OCI-M2 (cell line): ENCODE measurements at regions not wholly inside any gene's neighbourhood (a gene's known extent, or its start where the extent isn't known, plus 50 kb on each side); places are given as distances from the start of the nearest gene placed in this dataset.
"Not testable (repeated sequence)": the region's sequence is repeated elsewhere in the genome, so short reads cannot be mapped to it uniquely, and the experiment has no call there.

Experiments used
- DNase-seq: peaks from one replicate; lab custom pipeline; 2025; ENCODE audit not compliant: unreplicated experiment; lab: John Stamatoyannopoulos, UW

GRCh38 chr3:75384016-75384415 lies 280.1 kb upstream of the FRG2C start:
- not testable (repeated sequence) for DNase-seq

DNA sequence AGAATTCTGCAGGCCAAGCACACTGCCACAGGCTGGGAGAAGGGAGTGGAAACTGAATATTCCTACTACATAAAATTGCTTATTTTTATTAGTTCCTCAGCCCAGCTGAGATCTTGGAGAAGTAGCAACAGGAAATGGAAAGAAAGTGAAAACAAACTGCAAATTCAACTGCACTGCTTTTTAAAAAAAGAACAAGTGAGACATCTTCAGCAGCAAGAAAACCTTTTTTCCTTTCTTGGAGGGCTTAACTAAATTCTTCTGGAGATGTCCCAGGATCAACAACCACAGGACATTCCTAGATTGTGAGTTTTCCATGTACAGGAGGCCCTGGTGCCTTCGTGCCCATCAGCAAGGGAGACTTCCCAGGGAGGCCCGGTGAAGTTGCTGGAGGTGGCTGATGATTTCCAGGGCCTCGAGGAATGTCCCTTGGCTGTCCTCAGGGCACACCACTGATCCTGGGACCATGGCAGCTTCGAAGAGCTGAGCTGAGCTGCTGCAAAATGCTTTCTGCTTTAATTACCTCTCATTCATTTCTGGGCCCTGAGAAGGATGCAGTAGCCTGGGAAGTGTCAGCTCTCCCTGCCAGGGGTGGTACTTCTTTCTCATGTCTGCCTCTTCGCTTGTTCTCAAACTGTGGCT lies 275.5 kb upstream of the FRG2C start:
- not testable (repeated sequence) for DNase-seq

DNA sequence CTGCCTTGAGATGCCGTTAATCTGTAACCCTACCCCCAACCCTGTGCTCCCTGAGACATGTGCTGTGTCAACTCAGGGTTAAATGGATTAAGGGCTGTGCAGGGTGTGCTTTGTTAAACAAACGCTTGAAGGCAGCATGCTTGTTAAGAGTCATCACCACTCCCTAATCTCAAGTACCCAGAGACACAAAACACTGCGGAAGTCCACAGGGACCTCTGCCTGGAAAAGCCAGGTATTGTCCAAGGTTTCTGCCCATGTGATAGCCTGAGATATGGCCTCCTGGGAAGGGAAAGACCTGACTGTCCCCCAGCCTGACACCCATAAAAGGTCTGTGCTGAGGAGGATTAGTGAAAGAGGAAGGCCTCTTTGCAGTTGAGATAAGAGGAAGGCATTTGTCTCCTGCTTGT lies 270.8 kb upstream of the FRG2C start:
- not testable (repeated sequence) for DNase-seq

GRCh38 chr3:75394102-75394501 lies 270.0 kb upstream of the FRG2C start:
- not testable (repeated sequence) for DNase-seq

DNA sequence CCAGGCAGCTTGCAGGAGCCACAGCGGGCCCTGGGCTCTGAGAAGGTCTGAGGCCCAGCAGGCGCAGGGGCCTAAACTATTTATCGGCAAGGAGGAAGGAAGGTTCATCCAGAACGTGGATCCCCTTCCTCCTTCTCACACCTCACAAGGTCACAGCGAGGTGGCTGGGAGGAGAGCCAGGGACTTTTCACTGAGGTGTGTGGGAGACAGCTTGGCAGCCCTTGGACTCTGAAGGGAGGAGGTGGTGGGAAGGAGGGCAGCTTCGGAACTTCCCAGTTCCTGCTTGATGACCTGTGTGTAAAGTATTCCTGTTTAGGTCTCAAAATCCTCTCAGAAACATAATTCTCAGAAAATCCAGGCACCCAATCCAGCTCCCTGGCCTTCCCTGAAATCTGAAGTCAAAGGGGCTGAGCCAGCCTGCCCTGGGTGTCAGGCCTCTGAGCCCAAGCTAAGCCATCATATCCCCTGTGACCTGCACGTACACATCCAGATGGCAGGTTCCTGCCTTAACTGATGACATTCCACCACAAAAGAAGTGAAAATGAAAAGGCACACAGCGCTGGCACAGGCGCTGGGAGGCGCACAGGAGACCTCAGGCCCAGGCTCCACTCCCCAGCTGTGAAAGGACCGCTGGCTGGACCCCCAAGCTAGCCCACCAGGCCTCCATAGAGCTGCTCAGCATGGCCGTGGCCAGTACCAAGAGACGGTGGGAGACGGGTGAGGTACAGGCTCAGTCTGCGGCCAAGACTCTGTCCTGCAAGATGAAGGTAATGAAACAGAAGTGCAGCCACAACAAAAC lies 269.4 kb upstream of the FRG2C start:
- not testable (repeated sequence) for DNase-seq

DNA sequence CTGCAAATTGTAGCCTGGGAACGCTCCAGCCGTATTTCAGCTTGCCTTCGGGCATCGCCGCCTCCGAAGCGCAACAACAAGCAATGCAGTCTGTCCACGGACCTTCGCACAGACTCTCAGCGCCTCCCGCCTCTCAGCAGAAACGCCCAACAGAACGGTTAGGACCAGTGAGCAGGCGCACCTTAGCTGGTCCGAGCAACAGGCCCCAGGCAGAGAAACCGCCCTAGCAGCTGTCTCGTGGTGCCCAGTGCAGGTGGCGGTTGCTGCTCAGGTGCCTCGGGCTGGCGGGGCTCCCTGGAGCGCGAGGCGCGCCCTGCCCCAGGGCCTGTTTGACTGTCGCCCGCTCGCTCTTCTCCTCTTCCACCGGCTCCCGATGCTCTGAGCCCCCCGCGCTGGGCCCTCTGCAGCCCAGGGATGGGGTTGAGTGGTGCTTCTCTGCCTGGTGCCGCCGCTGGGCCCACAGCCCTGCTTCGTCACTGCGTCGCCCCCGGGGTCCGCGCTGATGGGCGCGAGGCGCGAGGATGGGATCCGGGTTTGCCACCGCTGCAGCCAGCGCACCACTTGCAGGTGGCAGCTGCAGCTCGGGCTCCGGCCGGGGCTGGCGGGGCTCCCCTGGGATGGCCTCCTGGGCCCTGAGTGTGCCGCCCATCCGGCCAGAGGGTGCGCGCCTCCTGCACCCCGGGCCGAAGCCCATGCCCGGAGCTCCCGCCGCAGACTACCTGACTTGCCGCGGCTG lies 268.4 kb upstream of the FRG2C start:
- DNase-seq, result no peak

DNA sequence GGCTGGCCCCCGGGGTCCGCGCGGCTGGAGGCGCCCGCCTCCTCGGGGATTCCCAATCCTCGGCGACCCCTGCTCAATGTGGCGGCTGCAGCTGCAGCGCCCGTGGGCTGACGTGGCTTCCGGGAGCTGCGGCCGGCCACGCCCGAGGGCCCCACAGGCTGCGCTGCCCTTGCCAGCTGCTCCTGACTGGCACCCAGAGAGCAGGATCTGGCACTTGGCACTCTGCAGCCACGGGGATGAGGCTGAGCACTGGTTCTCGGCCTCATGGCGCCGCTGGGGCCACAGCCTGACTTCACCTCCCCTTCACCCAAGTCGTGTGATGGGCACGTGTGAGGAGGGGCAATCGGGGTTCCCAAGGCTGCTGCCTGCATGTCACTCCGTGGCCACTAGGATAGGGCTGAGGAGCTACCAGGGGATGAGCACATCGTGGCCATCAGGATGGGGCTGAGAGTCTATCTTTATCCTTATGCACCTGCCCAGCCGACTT lies 267.8 kb upstream of the FRG2C start:
- no peak for DNase-seq

- DNase-seq, result not testable (repeated sequence)
Observed at GRCh38 chr3:75397486-75397885, 266.6 kb upstream of the FRG2C start.

DNA sequence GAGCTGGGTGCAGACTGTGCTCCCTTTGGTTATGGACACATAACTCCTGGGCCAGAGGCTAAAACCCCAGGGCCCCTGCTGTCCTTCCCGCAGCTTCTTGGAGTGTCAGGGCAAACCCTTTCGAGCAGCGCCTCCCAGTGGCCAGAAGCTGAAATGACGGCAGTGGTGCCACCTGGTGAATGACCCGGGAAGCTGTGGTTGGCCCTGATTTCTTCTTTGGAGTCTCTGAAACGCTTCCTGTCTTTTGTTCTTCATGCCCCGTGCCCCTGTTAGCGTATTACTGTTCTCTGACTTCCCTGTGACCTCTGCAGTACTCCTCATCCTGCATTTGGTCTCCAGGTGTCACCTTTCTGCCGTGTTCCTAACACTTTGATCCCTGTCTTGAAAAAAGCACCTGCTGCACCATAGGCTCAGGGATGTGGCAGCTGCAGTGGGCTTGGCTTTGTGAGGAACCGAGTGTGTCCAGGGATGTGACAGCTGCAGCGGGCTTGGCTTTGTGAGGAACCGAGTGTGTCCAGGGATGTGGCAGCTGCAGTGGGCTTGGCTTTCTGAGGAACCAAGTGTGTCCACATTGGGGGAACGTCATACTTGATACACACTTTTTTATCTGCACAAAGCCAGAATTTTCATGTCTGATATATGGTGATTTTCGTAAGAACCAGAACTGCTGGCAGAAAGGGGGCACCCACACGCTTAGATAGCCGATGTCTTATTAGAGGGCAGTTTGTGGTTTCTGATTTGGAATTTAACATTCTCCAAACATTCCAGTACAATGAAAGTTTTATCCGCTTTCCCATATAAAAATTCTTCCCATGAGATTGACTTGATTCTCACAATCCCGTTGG lies 241.8 kb upstream of the FRG2C start:
- DNase-seq, result not testable (repeated sequence)

DNA sequence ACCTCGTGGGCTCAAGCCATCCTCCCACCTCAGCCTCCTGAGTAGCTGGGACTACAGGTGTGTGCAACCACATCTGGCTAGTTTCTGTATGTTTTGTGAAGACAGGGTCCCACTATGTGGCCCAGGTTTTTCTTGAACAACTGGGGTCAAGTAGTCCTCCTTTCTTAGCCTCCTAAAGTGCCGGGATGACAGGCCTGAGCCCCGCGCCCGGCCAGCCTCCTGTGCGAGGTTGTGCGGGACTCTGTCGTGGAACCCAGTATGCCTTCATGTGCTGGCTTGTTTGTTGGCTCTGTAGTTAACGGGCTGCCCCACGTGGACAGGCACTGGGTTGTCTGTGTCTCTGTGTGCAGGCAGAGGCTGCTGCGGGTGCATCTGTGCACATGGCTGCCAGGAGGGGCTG lies 238.7 kb upstream of the FRG2C start:
- DNase-seq, result not testable (repeated sequence)

GRCh38 chr3:75427486-75427885 lies 236.6 kb upstream of the FRG2C start:
- not testable (repeated sequence) for DNase-seq

DNA sequence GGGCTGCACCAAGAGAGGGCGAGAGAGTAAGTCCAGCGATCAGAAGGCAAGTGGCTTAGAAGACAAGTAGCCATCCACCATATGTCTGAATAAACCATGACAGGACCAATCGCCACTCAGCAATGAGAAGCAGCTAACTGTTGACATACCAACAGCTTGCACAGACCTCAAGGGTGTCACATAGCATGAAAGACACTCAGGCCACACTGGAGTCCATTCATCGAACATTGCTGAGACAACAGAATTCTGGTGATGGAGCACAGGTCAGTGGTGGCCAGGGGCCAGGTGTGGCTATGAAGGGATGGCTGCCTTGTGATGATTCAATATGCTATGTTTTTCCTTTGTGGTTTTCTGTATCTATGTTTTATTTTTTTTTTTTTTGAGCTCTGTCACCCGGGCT lies 236.2 kb upstream of the FRG2C start:
- DNase-seq, result not testable (repeated sequence)

DNA sequence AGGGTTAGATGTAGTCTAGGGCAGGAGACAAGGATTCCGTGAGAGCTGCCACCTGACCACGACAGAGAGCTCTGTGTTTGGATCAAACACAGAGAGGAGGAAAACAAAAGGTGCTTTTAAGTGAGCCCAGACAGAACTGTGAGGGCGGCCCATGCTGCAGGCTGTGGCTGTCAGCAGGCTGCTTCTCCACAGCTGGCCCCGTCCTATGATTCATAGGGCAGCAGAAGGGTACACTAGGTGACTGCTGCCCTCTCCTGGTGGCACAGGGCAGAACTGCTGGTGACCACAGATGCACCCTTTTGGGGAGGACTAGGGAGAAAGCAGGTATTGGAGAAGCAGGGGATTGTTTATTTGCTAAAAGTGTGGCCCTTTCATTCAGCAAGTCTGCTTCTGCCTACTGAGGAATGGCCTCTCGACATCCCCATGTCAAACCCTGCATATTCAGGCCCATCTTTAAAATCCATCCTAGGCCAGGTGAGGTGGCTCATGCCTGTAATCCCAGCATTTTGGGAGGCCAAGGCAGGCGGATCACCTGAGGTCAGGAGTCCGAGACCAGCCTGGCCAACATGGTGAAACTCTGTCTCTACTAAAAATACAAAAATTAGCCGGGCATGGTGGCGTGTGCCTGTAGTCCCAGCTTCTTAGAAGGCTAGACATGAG lies 234.4 kb upstream of the FRG2C start:
- DNase-seq, result not testable (repeated sequence)

DNA sequence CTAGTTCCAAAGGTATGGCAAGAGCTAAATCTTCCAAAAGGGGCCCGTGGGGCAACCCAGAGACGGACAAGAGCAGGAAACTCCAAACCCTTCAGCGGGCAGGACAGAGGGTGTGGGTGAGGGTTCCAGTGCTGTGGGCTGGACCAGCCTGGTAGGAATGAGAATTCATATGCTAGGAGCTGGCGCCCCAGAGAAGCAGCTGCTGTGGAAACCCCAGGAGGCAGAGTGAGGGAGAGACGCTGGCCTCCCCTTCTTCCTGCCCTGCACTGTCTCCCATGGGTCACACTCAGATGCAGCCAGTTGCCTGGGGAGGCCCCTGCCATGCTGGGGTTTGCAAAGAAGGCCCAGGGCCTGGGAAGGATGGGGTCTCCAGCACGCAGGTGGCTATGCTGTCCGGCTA lies 233.7 kb upstream of the FRG2C start:
- not testable (repeated sequence) for DNase-seq

GRCh38 chr3:75431120-75431519 lies 233.0 kb upstream of the FRG2C start:
- not testable (repeated sequence) for DNase-seq

DNA sequence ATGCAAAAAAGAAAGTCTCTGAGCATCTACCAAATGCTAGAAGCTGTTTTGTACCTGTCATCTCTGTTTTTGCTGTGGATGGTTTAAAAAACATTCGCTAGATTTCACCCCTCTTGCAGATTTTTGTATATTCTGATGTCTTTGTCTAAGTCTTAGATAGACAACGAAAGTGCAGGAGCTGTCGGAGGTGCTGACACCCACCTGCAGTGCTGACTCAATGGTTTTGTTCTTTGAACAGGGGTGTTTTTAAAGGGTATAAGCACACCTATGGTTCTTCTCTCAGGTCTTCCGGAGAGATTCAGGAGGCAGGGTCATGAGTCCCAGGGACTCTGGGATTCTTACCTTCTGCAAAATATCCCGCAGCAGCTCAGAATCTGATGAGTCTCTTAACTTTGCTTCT lies 231.7 kb upstream of the FRG2C start:
- not testable (repeated sequence) for DNase-seq

GRCh38 chr3:75432885-75433284 lies 231.2 kb upstream of the FRG2C start:
- not testable (repeated sequence) for DNase-seq

GRCh38 chr3:75433295-75433694 lies 230.8 kb upstream of the FRG2C start:
- DNase-seq, result not testable (repeated sequence)

DNA sequence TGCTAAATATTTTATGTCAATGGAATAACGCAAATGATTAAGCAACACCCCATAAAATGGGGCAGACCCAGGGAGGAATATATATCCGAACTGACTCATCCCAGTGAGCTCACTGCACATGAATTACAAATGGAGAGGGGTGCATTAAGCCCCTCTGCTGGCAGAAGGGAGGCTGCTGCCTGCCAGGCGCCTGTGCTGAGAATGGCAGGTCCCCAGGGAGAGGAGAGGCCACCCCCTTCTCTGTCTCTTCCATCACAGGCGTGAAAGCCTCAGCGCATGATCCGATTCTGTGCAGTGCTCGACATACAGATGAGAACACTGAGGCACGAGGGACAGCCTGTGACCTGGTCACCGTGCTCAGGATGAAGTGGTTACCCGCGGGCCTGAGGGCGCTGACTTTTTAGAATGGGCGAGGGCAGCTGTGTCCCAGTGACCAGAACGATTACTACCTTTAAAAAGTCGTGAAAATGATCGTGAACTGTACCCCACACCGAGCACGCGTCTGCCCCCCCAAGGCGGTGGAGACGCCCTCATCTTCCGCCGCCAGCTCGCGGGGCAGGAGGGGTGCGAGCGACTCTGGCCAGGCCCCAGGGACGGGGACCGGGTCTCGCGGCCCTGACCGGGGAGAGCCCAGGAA lies 229.7 kb upstream of the FRG2C start:
- DNase-seq, result not testable (repeated sequence)
